ENCODE measurements at regions not wholly inside any gene's neighbourhood (a gene's known extent, or its start where the extent isn't known, plus 50 kb on each side); places are given as distances from the start of the nearest gene placed in this dataset.

- no peak overlapping the region for H3K27ac ChIP-seq (ENCODE audit: low read depth in 1 of 2, low read length in 2 of 2)
- H3K4me3 Mint-ChIP-seq, result no peak overlapping the region
- peaks cover 0 to 13% of the 10 kb centered on the region in 2 donors for H3K9me3 ChIP-seq (replicated peaks in 1 of 2; ENCODE audit: control insufficient read depth in 1 of 2, insufficient read depth in 1 of 2, low read length in 2 of 2)
- H3K4me1 Mint-ChIP-seq, result no peaks in the 10 kb centered on the region
- no peaks in the 10 kb centered on the region for H3K79me2 ChIP-seq (ENCODE audit: insufficient read depth, low read length)
- no peaks in the 10 kb centered on the region for H3K36me3 ChIP-seq (replicated peaks in 1 of 2; ENCODE audit: control insufficient read depth in 1 of 2, insufficient read depth in 2 of 2, low read length in 2 of 2)
- H3K9me3 Mint-ChIP-seq, result peaks cover 0 to 2% (median 2%) of the 10 kb centered on the region in 7 donors
- intact Hi-C loops (cut with micrococcal nuclease), result no loop called here
- H3K27me3 ChIP-seq (ENCODE audit: control insufficient read depth in 2 of 2, insufficient read depth in 2 of 2, low read length in 2 of 2), result no peaks in the 10 kb centered on the region
- no peak overlapping the region for H3K9ac ChIP-seq (ENCODE audit: insufficient read depth, low read length, poor library complexity, severe bottlenecking)
- no peak for DNase-seq
- no peaks in the 10 kb centered on the region for H3K4me1 ChIP-seq (ENCODE audit: control insufficient read depth in 1 of 2, insufficient read depth in 2 of 2, low read length in 2 of 2)
- H3K27me3 Mint-ChIP-seq (ENCODE audit: low read depth in 3 of 3), result no peaks in the 10 kb centered on the region
- no peak overlapping the region for H2AFZ ChIP-seq (ENCODE audit: insufficient read depth, low read depth, low read length, poor library complexity, severe bottlenecking)
- no peak overlapping the region for H3K4me2 ChIP-seq (replicated peaks; ENCODE audit: extremely low read depth, low read length, poor library complexity, severe bottlenecking)
- H3K4me3 ChIP-seq (replicated peaks in 1 of 3; ENCODE audit: low read depth in 2 of 3, low read length in 3 of 3), result no peak overlapping the region
- TF ChIP-seq, protein P1, sequence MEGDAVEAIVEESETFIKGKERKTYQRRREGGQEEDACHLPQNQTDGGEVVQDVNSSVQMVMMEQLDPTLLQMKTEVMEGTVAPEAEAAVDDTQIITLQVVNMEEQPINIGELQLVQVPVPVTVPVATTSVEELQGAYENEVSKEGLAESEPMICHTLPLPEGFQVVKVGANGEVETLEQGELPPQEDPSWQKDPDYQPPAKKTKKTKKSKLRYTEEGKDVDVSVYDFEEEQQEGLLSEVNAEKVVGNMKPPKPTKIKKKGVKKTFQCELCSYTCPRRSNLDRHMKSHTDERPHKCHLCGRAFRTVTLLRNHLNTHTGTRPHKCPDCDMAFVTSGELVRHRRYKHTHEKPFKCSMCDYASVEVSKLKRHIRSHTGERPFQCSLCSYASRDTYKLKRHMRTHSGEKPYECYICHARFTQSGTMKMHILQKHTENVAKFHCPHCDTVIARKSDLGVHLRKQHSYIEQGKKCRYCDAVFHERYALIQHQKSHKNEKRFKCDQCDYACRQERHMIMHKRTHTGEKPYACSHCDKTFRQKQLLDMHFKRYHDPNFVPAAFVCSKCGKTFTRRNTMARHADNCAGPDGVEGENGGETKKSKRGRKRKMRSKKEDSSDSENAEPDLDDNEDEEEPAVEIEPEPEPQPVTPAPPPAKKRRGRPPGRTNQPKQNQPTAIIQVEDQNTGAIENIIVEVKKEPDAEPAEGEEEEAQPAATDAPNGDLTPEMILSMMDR (IDR thresholded peaks at IDR 0.05), result no peak
- H3K27ac Mint-ChIP-seq, result no peak overlapping the region
- no peaks in the 10 kb centered on the region for H3K36me3 Mint-ChIP-seq
- H4K20me1 ChIP-seq (ENCODE audit: insufficient read depth, low read length), result no peaks in the 10 kb centered on the region
These were observed 251.7 kb upstream of the ROBO2 start for GRCh38 chr3:76788206-76788605.

GRCh38 chr3:76789237-76789636 is 250.7 kb upstream of the ROBO2 start:
- H3K79me2 ChIP-seq (ENCODE audit: insufficient read depth, low read length), result no peaks in the 10 kb centered on the region
- no peak overlapping the region for H2AFZ ChIP-seq (ENCODE audit: insufficient read depth, low read depth, low read length, poor library complexity, severe bottlenecking)
- no peaks in the 10 kb centered on the region for H3K27me3 ChIP-seq (ENCODE audit: control insufficient read depth in 2 of 2, insufficient read depth in 2 of 2, low read length in 2 of 2)
- Mint-ChIP-seq H3K9me3 (peaks cover 0 to 2% (median 2%) of the 10 kb centered on the region in 7 donors), H3K27ac (no peak overlapping the region), H3K4me3 (no peak overlapping the region), H3K27me3 (ENCODE audit: low read depth in 3 of 3) (no peaks in the 10 kb centered on the region), H3K4me1 (no peaks in the 10 kb centered on the region), H3K36me3 (no peaks in the 10 kb centered on the region)
- WGBS (ENCODE audit: insufficient coverage), result 60% methylated on average over 1 of the region's 4 CpGs
- H3K9me3 ChIP-seq (replicated peaks in 1 of 2; ENCODE audit: control insufficient read depth in 1 of 2, insufficient read depth in 1 of 2, low read length in 2 of 2), result peaks cover 0 to 12% of the 10 kb centered on the region in 2 donors
- TF ChIP-seq, protein P1 (IDR thresholded peaks at IDR 0.05), result no peak
- H3K27ac ChIP-seq (ENCODE audit: low read depth in 1 of 2, low read length in 2 of 2), result no peak overlapping the region
- no peaks in the 10 kb centered on the region for H3K4me1 ChIP-seq (ENCODE audit: control insufficient read depth in 1 of 2, insufficient read depth in 2 of 2, low read length in 2 of 2)
- H3K4me3 ChIP-seq (replicated peaks in 1 of 3; ENCODE audit: low read depth in 2 of 3, low read length in 3 of 3), result no peak overlapping the region
- no peak overlapping the region for H3K9ac ChIP-seq (ENCODE audit: insufficient read depth, low read length, poor library complexity, severe bottlenecking)
- no peaks in the 10 kb centered on the region for H4K20me1 ChIP-seq (ENCODE audit: insufficient read depth, low read length)
- H3K4me2 ChIP-seq (replicated peaks; ENCODE audit: extremely low read depth, low read length, poor library complexity, severe bottlenecking), result no peak overlapping the region
- no peak for DNase-seq
- intact Hi-C loops (cut with micrococcal nuclease), result no loop called here
- H3K36me3 ChIP-seq (replicated peaks in 1 of 2; ENCODE audit: control insufficient read depth in 1 of 2, insufficient read depth in 2 of 2, low read length in 2 of 2), result no peaks in the 10 kb centered on the region
